Hepatocyte (in vitro differentiated cells): ENCODE measurements at regions not wholly inside any gene's neighbourhood (a gene's known extent, or its start where the extent isn't known, plus 50 kb on each side); places are given as distances from the start of the nearest gene placed in this dataset.

Experiments used
- DNase-seq: peaks from one replicate; pipeline ENCODE4 v3.0.0-alpha.2; 2016; ENCODE audit warnings: low spot score
- H2AFZ ChIP-seq: fragments of 200-600 bp; sonication (generic); 2 replicates; pipeline ENCODE4 v1.6.0; 2016; ENCODE audit warnings: antibody characterized with exemption, mild to moderate bottlenecking
- H3K27ac ChIP-seq: fragments of 200-600 bp; sonication (generic); 2 replicates; pipeline ENCODE4 v1.5.1; 2016; ENCODE audit warnings: mild to moderate bottlenecking
- H3K27me3 ChIP-seq: fragments of 200-600 bp; sonication (generic); 2 replicates; pipeline ENCODE4 v1.6.1; 2016
- H3K36me3 ChIP-seq: fragments of 200-600 bp; sonication (generic); replicated peaks from 2 replicates; pipeline ENCODE4 v1.5.1; 2016; ENCODE audit warnings: low read depth; ENCODE audit not compliant: insufficient read depth
- H3K4me1 ChIP-seq: fragments of 200-600 bp; sonication (generic); 2 replicates; pipeline ENCODE4 v1.5.1; 2016; ENCODE audit warnings: mild to moderate bottlenecking, moderate library complexity; ENCODE audit not compliant: insufficient read depth
- H3K4me2 ChIP-seq: fragments of 200-600 bp; sonication (generic); 2 replicates; pipeline ENCODE4 v1.6.0; 2016
- H3K4me3 ChIP-seq: fragments of 200-600 bp; sonication (generic); 2 replicates; pipeline ENCODE4 v1.5.1; 2016; ENCODE audit warnings: mild to moderate bottlenecking
- H3K79me2 ChIP-seq: fragments of 200-600 bp; sonication (generic); 2 replicates; pipeline ENCODE4 v1.6.0; 2017; ENCODE audit warnings: mild to moderate bottlenecking
- H3K9me2 ChIP-seq: fragments of 200-600 bp; sonication (generic); replicated peaks from 2 replicates; pipeline ENCODE4 v1.6.0; 2017; ENCODE audit warnings: mild to moderate bottlenecking; ENCODE audit not compliant: insufficient read depth
- H3K9me3 ChIP-seq: fragments of 200-600 bp; sonication (generic); 2 replicates; pipeline ENCODE4 v1.5.1; 2016; ENCODE audit warnings: low read depth, mild to moderate bottlenecking
- H4K20me1 ChIP-seq: fragments of 200-600 bp; sonication (generic); 2 replicates; pipeline ENCODE4 v1.6.0; 2016; ENCODE audit warnings: mild to moderate bottlenecking; ENCODE audit not compliant: insufficient read depth, poor library complexity, severe bottlenecking
- CTCF ChIP-seq: fragments of 200-600 bp; sonication (generic); IDR thresholded peaks from 2 replicates; pipeline ENCODE4 v1.5.1; 2016; ENCODE audit warnings: antibody characterized with exemption, mild to moderate bottlenecking; ENCODE audit not compliant: poor library complexity
- EZH2 ChIP-seq: fragments of 200-600 bp; sonication (generic); IDR thresholded peaks from 2 replicates; pipeline ENCODE4 v1.6.1; 2016; ENCODE audit warnings: antibody characterized with exemption, mild to moderate bottlenecking, borderline replicate concordance
- EZH2phosphoT487 ChIP-seq: fragments of 200-600 bp; sonication (generic); IDR thresholded peaks from one replicate; pipeline ENCODE4 v1.6.1; 2018; ENCODE audit warnings: antibody characterized with exemption, mild to moderate bottlenecking, low read depth, moderate library complexity; ENCODE audit not compliant: unreplicated experiment, severe bottlenecking
- WGBS: methylation state at CpG from one replicate; pipeline ENCODE4 v1.1.6; 2016; ENCODE audit warnings: low lambda C conversion rate; ENCODE audit errors: missing lambda C conversion rate; 5-methylcytosine and 5-hydroxymethylcytosine counted together

GRCh38 chr9:99425923-99426842, 204.1 kb downstream of the SEC61B start:
- H3K4me2 ChIP-seq: no peak overlapping the region
- no peaks in the 10 kb centered on the region for H3K36me3 ChIP-seq
- no peaks in the 10 kb centered on the region for H4K20me1 ChIP-seq
- 21% methylated on average over 1 of the region's 1 CpG for WGBS
- H3K4me1 ChIP-seq: no peaks in the 10 kb centered on the region
- no peak overlapping the region for H3K4me3 ChIP-seq
- H2AFZ ChIP-seq: no peak overlapping the region
- no peak overlapping the region for H3K27ac ChIP-seq
- DNase-seq: no peak
- no peaks in the 10 kb centered on the region for H3K27me3 ChIP-seq
- no peaks in the 10 kb centered on the region for H3K9me3 ChIP-seq
- H3K9me2 ChIP-seq: no peaks in the 10 kb centered on the region
- no peaks in the 10 kb centered on the region for H3K79me2 ChIP-seq
- no peak for TF ChIP-seq EZH2phosphoT487
- no peak for TF ChIP-seq CTCF
- no peak for TF ChIP-seq EZH2

GRCh38 chr9:99427260-99427659, 205.2 kb downstream of the SEC61B start:
- no peak for TF ChIP-seq EZH2
- no peak for DNase-seq
- Histone ChIP-seq H3K4me3 (no peak overlapping the region), H3K4me2 (no peak overlapping the region), H4K20me1 (no peaks in the 10 kb centered on the region), H2AFZ (no peak overlapping the region), H3K27ac (no peak overlapping the region), H3K4me1 (no peaks in the 10 kb centered on the region), H3K9me2 (no peaks in the 10 kb centered on the region), H3K9me3 (no peaks in the 10 kb centered on the region), H3K79me2 (no peaks in the 10 kb centered on the region), H3K27me3 (no peaks in the 10 kb centered on the region), H3K36me3 (no peaks in the 10 kb centered on the region)

GRCh38 chr9:99430301-99430700, 208.2 kb downstream of the SEC61B start:
- no peak overlapping the region for H3K4me3 ChIP-seq

More at GRCh38 chr9:99430301-99430700, 208.2 kb downstream of the SEC61B start:
- H3K27me3 ChIP-seq: no peaks in the 10 kb centered on the region
- no peak overlapping the region for H2AFZ ChIP-seq
- no peak overlapping the region for H3K27ac ChIP-seq
- no peak overlapping the region for H3K4me2 ChIP-seq
- H3K9me2 ChIP-seq: no peaks in the 10 kb centered on the region
- no peaks in the 10 kb centered on the region for H3K79me2 ChIP-seq
- H4K20me1 ChIP-seq: no peaks in the 10 kb centered on the region
- no peaks in the 10 kb centered on the region for H3K9me3 ChIP-seq
- no peak for DNase-seq
- 89% methylated on average over 2 of the region's 2 CpGs for WGBS
- H3K4me1 ChIP-seq: peaks cover 8% of the 10 kb centered on the region
- no peaks in the 10 kb centered on the region for H3K36me3 ChIP-seq
- no peak for TF ChIP-seq CTCF
- TF ChIP-seq EZH2phosphoT487: no peak
- TF ChIP-seq EZH2: no peak
